Activated naive CD4-positive, alpha-beta T cell treated with anti-CD3 and anti-CD28 coated beads for 36 hours (primary cell): ENCODE measurements at regions not wholly inside any gene's neighbourhood (a gene's known extent, or its start where the extent isn't known, plus 50 kb on each side); places are given as distances from the start of the nearest gene placed in this dataset.
"Not testable (repeated sequence)": the region's sequence is repeated elsewhere in the genome, so short reads cannot be mapped to it uniquely, and the experiment has no call there.

Experiments used
- CTCF ChIA-PET: fragments of 350-600 bp; sonication (Branson Sonifier 250); formaldehyde crosslinking; loops from one replicate; lab custom pipeline; 2021; ENCODE audit warnings: antibody characterized with exemption; lab: Charles Lee
- DNase-seq: peaks from one replicate; pipeline ENCODE4 v3.0.0-alpha.2; 2020
- H3K27ac Mint-ChIP-seq: one replicate; pipeline ENCODE4 v1.8.0; 2021; ENCODE audit warnings: mild to moderate bottlenecking, mixed read lengths
- H3K27me3 Mint-ChIP-seq: one replicate; pipeline ENCODE4 v1.8.0; 2021; ENCODE audit warnings: low read depth, mixed read lengths
- H3K36me3 Mint-ChIP-seq: one replicate; pipeline ENCODE4 v1.8.0; 2021; ENCODE audit warnings: low read depth, mixed read lengths
- H3K4me1 Mint-ChIP-seq: one replicate; pipeline ENCODE4 v1.8.0; 2021; ENCODE audit warnings: low read depth, mixed read lengths
- H3K4me3 Mint-ChIP-seq: one replicate; pipeline ENCODE4 v1.8.0; 2021; ENCODE audit warnings: mild to moderate bottlenecking, moderate library complexity, mixed read lengths
- H3K9me3 Mint-ChIP-seq: one replicate; pipeline ENCODE4 v1.8.0; 2021; ENCODE audit warnings: mixed read lengths
- intact Hi-C: fragments of 100-400 bp; cut with micrococcal nuclease; formaldehyde crosslinking; loops from one replicate; pipeline ENCODE4 v1.15.1; 2023

DNA sequence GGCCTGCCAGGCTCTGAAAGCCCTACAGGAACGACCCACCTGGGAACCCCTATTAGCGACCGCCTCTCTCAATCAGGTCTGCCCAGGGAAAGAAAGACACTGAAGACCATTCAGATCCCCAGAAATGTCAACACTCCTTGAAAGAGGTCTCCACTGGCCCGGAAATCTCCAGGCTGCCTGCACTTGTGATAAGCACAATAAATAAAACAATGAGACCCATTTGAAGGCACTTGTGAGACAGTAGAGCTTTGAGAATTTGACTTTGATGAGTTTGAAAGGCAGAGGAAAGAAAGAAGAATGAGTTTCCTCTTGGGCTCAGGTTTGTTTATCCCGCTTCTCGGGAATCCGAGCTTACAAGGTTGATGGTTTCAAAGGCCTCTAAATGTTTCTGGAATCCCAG is 416.3 kb downstream of the BUD13 start:
- H3K4me3 Mint-ChIP-seq: no peak overlapping the region
- DNase-seq: no peak
- intact Hi-C loops: no loop called here

DNA sequence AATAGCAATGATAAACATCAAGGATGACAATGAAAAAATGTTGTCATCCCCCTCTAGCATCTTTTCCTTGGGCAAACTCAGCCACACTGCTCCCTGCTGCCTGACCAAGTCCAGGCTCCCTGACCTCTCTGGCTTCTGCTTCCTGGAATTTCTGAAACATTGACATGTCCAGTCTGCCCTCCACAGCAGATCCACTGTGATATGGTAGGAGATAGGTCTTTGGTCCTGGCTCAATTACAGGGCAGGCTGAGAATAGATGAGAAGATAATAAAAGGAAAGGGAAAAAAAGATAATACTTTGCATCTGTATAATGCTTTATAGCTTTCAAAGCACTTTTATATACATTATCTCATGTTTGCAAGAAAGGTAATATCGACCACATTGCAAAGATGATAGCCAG is 417.7 kb downstream of the BUD13 start:
- Mint-ChIP-seq H3K27ac (no peak overlapping the region), H3K4me1 (no peaks in the 10 kb centered on the region), H3K9me3 (no peaks in the 10 kb centered on the region)

More for the DNA sequence above, 416.3 kb downstream of the BUD13 start:
- H3K27ac Mint-ChIP-seq: no peak overlapping the region
- CTCF ChIA-PET: no interaction called here
- H3K9me3 Mint-ChIP-seq: no peaks in the 10 kb centered on the region
- no peaks in the 10 kb centered on the region for H3K36me3 Mint-ChIP-seq
- H3K27me3 Mint-ChIP-seq: peaks cover 4% of the 10 kb centered on the region
- no peaks in the 10 kb centered on the region for H3K4me1 Mint-ChIP-seq

DNA sequence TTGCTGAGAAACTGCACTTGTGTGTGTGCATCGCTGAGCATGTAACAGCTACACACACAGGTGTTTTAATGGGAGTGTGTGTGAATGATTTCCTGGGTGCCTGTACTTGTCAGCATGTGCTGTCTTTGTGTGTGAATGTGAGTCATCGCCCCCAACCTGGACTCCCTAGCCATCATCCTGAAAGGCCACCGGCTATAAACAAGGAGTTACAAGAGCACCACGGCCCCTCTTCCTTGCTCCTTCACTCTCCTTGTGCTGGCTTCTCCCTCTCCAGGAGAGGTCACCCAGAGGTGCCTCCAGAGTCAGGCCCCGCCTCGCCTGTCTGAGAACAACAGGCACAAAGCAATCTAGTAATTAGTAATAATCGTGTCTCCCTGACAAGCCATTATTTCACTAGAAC is 419.2 kb downstream of the BUD13 start:
- Mint-ChIP-seq H3K36me3 (no peaks in the 10 kb centered on the region), H3K4me1 (no peaks in the 10 kb centered on the region), H3K27ac (no peak overlapping the region), H3K27me3 (peaks cover 4% of the 10 kb centered on the region), H3K9me3 (no peaks in the 10 kb centered on the region), H3K4me3 (no peak overlapping the region)
- CTCF ChIA-PET: interaction anchor here (0.6 kb wide), 1 partner anchor 50 kb away, joined by 3 read pairs; no protein-coding TSS in a partner anchor
- intact Hi-C loops: no loop called here
- DNase-seq: no peak

More for the DNA sequence above, 417.7 kb downstream of the BUD13 start:
- no peak for DNase-seq
- intact Hi-C loops: no loop called here
- CTCF ChIA-PET: no interaction called here
- Mint-ChIP-seq H3K36me3 (no peaks in the 10 kb centered on the region), H3K27me3 (peaks cover 4% of the 10 kb centered on the region), H3K4me3 (no peak overlapping the region)

DNA sequence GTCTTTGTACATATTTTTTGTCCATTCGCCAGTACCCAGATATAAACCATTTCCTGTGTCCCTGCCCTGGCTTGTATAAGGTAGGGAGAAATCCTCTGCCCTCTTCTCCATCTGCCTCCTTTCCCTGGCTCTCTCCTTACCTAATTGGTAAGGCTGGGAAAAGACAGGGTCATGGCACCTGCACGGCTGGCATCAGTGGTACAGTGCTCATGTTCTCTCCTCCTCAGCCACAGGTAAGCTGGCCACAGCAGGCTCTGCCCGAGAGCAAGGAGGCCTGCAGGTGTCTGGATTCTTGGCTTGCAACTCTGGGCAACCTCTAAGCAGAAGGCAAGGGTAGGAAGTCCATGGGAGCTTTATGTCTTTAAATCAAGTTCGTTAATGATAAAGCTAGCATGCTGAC is 419.9 kb downstream of the BUD13 start:
- Mint-ChIP-seq H3K36me3 (no peaks in the 10 kb centered on the region), H3K27ac (no peak overlapping the region), H3K4me3 (no peak overlapping the region), H3K27me3 (peaks cover 4% of the 10 kb centered on the region), H3K9me3 (no peaks in the 10 kb centered on the region), H3K4me1 (no peaks in the 10 kb centered on the region)
- DNase-seq: no peak
- intact Hi-C loops: no loop called here
- CTCF ChIA-PET: no interaction called here

DNA sequence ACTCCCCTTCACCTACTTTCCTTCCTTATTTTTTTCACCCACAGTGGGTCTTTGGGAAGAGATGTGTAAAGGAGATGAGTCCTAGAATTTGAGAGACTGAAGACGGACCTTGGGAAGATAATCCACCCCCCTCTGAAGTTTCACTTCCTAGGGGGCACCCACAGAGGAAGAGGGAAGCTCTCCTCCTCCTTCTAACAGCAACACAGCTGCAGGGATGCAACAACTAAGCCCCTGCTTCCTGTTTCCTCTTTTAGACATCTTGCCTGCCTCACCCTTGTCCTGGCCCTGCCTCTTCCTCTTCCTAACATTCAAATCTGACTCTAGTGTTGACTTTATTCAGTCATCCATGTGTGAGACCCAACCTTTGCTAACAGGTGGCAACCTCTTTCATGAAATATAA is 424.6 kb downstream of the BUD13 start:
- CTCF ChIA-PET: no interaction called here
- no peaks in the 10 kb centered on the region for H3K27me3 Mint-ChIP-seq
- H3K4me1 Mint-ChIP-seq: no peaks in the 10 kb centered on the region
- H3K36me3 Mint-ChIP-seq: no peaks in the 10 kb centered on the region
- no peak for DNase-seq
- intact Hi-C loops: no loop called here
- H3K9me3 Mint-ChIP-seq: no peaks in the 10 kb centered on the region
- H3K4me3 Mint-ChIP-seq: no peak overlapping the region
- H3K27ac Mint-ChIP-seq: no peak overlapping the region

DNA sequence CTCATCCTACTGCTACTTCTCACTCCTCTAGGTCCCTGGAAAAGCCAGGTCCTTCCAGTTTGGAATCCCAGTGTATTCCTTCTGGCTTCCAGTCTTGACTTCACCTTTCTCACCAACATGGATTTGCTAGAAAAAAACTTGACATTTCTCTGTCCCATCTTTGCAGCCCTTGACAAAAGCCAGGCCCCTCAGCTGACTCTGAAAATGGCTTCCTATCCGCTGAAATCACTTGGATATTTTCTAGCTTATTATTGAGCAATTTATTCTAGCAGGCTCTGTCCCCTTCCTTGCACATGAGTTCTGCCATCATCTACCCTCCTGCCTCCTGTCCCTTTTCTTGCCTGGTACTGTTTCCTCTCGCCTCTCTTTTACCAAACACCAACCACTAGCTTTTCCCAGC is 427.2 kb downstream of the BUD13 start:
- Mint-ChIP-seq H3K4me1 (no peaks in the 10 kb centered on the region), H3K27ac (no peak overlapping the region), H3K36me3 (no peaks in the 10 kb centered on the region), H3K27me3 (no peaks in the 10 kb centered on the region), H3K9me3 (no peaks in the 10 kb centered on the region), H3K4me3 (no peak overlapping the region)
- CTCF ChIA-PET: no interaction called here
- intact Hi-C loops: no loop called here
- no peak for DNase-seq

DNA sequence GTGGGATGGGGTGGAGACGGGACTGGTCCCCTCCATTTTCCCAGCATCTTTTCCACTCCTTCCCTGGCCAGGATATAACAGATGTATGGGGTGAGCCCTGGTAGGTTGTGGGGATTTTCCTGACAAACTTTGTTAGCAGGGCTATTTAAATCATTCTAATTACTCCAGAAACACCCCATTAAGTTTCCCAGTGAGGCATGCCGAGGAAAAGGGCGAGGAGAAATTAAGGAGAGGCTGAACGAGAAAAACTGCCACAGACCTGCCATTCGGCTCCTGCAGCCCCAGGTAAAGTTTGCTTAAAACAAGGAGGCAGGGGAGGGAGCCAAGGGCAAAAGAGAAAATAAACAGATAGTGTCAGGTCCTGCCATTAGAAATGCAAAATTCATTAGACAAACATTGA is 428.2 kb downstream of the BUD13 start:
- Mint-ChIP-seq H3K27me3 (no peaks in the 10 kb centered on the region), H3K27ac (no peak overlapping the region), H3K4me1 (no peaks in the 10 kb centered on the region), H3K36me3 (no peaks in the 10 kb centered on the region), H3K9me3 (no peaks in the 10 kb centered on the region), H3K4me3 (no peak overlapping the region)
- CTCF ChIA-PET: no interaction called here
- intact Hi-C loops: no loop called here
- DNase-seq: no peak

DNA sequence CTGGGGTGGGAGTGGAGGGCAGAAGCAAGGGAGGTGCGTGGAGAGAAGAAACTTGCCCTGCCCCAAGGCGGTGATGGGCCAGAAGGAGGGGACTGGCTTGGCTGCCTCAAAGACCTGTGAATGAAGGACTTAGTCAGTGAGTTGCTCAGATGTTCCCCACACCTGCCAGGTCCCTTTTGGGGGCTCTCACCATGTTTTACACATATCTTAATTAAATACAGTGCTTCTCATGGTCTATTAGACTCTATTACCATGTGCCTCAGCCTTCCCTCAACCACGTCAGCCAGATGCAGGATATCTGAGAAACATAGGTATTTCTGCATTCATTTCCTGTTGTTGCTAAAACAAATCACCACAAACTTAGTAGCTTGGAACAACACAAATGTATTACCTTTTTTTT is 429.5 kb downstream of the BUD13 start:
- Mint-ChIP-seq H3K4me3 (no peak overlapping the region), H3K36me3 (no peaks in the 10 kb centered on the region)
- intact Hi-C loops: no loop called here

DNA sequence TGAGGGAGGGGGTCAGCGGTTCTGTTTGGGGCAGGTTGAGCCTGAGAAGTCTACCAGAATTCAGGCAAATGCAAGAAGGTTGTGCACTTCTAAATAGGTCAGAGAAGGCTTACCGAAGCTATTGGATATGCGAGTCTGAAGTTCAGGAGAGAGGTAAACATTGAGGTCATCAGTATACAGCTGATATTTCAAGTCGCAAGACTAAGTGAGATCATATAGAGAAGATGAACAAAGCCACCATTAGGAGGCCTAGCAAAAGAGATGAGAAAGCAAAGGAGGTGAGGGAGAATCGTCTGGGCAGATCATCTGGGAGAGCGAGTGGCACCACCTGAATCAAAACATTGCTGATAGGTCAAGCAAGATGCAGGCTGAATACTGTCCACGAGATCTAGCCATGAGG is 430.6 kb downstream of the BUD13 start:
- H3K9me3 Mint-ChIP-seq: no peaks in the 10 kb centered on the region
- intact Hi-C loops: no loop called here
- no peak for DNase-seq
- no peaks in the 10 kb centered on the region for H3K27me3 Mint-ChIP-seq
- H3K27ac Mint-ChIP-seq: no peak overlapping the region
- CTCF ChIA-PET: no interaction called here
- H3K4me3 Mint-ChIP-seq: no peak overlapping the region
- H3K4me1 Mint-ChIP-seq: no peaks in the 10 kb centered on the region
- H3K36me3 Mint-ChIP-seq: no peaks in the 10 kb centered on the region

More for the DNA sequence above, 429.5 kb downstream of the BUD13 start:
- H3K4me1 Mint-ChIP-seq: no peaks in the 10 kb centered on the region
- DNase-seq: no peak
- H3K27ac Mint-ChIP-seq: no peak overlapping the region
- H3K27me3 Mint-ChIP-seq: no peaks in the 10 kb centered on the region
- CTCF ChIA-PET: no interaction called here
- H3K9me3 Mint-ChIP-seq: no peaks in the 10 kb centered on the region

DNA sequence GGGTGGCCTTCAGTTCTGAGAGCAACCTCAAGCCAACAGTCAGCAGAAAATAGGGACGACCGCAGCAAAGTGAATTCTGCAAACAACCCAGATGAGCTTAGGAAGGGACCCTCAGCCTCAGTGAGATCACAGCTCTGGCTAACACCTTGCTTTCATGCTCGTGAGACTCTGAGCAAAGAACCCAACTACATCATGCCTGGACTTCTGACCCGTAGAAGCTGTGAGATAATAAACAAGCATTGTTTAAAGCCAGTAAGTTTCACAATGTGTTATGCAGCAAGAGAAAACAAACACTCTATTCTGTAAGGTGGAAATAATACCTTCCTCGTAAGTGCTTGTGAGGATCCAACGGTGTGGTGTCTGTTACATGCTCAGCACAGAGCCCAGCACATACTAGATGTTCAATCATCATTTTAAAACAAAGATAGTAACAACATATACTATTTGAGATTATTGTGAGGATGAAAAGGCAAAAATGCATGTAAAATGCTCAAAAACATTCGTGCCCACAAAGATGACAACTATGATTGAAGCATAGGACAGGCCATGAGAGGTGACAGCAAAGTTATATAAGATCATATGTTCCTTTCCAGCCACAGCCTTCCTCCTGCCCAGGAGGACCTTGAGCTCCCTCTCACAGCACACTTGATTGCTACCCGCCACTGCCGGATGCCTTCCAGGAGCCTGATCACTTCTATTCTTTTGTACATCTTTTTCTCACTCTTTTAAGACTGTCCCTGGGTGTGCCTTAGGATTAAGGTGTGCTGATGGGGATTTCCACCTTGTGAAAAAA is 433.3 kb downstream of the BUD13 start:
- CTCF ChIA-PET: no interaction called here
- H3K36me3 Mint-ChIP-seq: no peaks in the 10 kb centered on the region
- no peaks in the 10 kb centered on the region for H3K4me1 Mint-ChIP-seq
- no peak overlapping the region for H3K27ac Mint-ChIP-seq
- H3K27me3 Mint-ChIP-seq: peaks cover 6% of the 10 kb centered on the region
- intact Hi-C loops: no loop called here
- H3K4me3 Mint-ChIP-seq: no peak overlapping the region
- DNase-seq: no peak
- peaks cover 2% of the 10 kb centered on the region for H3K9me3 Mint-ChIP-seq

DNA sequence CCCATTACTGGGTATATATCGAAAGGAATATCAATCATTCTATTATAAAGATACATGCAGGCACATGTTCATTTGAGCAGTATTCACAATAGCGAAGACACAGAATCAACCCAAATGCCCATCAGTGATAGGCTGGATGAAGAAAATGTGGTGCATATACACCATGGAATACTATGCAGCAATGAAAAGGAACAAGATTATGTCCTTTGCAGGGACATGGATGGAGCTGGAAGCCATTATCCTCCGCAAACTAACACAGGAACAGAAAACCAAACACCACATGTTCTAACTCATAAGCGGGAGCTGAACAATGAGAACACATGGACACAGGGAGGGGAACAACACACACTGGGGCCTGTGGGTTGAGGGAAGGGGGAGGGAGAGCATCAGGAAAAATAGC is 434.3 kb downstream of the BUD13 start:
- intact Hi-C loops, H3K27ac Mint-ChIP-seq, DNase-seq, H3K36me3 Mint-ChIP-seq, CTCF ChIA-PET, H3K9me3 Mint-ChIP-seq, H3K4me1 Mint-ChIP-seq, H3K4me3 Mint-ChIP-seq, H3K27me3 Mint-ChIP-seq: not testable (repeated sequence)

DNA sequence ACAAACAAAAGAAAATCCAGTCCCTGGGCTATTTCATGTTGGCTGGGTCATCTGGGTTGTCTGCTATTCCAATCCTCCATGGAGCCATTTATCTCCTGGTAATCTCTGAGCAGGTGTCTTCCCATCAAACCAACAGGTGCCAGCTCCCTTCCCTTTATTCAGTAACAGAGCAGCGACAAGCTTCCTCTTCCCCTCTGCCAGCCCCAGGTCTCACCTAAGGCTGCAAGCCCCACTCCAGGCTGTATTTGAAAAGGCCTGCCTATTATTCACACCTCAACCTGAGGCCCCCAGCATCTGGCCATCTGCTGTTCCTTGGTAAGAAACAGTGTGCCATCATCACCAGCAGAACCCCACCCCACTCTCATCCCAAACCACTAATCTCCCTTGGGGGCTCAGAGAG is 436.2 kb downstream of the BUD13 start:
- Mint-ChIP-seq H3K27me3 (peaks cover 6% of the 10 kb centered on the region), H3K4me3 (no peak overlapping the region), H3K4me1 (no peaks in the 10 kb centered on the region), H3K27ac (no peak overlapping the region), H3K9me3 (peaks cover 2% of the 10 kb centered on the region), H3K36me3 (no peaks in the 10 kb centered on the region)
- DNase-seq: no peak
- CTCF ChIA-PET: no interaction called here
- intact Hi-C loops: no loop called here

DNA sequence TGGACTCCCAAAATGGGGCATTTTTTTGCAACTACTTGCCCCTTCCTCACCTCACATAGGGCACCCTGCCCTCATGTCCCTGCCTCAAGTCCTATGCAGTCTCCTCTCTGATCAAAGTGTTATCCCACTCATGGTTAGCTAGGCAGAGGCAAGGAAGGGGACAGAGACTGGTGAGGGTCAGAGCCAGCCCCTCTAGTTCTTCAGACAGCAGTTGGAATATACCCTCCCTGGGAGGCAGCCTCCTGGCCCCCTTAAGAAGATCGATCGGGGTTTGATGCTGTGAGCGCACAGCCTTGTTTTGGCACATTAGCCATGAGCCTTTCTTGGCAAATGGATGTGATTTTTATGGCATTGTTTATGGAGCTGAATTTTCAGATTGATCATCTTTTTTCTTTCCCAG is 436.9 kb downstream of the BUD13 start:
- Mint-ChIP-seq H3K9me3 (peaks cover 2% of the 10 kb centered on the region), H3K4me1 (no peaks in the 10 kb centered on the region), H3K27ac (no peak overlapping the region), H3K4me3 (no peak overlapping the region), H3K36me3 (no peaks in the 10 kb centered on the region), H3K27me3 (peaks cover 6% of the 10 kb centered on the region)
- CTCF ChIA-PET: no interaction called here
- DNase-seq: no peak
- intact Hi-C loops: no loop called here
